NCI-H460 (cell line): ENCODE measurements at regions not wholly inside any gene's neighbourhood (a gene's known extent, or its start where the extent isn't known, plus 50 kb on each side); places are given as distances from the start of the nearest gene placed in this dataset.
A peak's percentile ranks its signal among the peaks of the same experiment; 100 is the strongest.
"Not testable (repeated sequence)": the region's sequence is repeated elsewhere in the genome, so short reads cannot be mapped to it uniquely, and the experiment has no call there.

Experiments
- DNase-seq: peaks from one replicate; pipeline ENCODE4 v3.0.0-alpha.2; 2016; ENCODE audit warnings: low read depth; ENCODE audit errors: extremely low read depth

DNA sequence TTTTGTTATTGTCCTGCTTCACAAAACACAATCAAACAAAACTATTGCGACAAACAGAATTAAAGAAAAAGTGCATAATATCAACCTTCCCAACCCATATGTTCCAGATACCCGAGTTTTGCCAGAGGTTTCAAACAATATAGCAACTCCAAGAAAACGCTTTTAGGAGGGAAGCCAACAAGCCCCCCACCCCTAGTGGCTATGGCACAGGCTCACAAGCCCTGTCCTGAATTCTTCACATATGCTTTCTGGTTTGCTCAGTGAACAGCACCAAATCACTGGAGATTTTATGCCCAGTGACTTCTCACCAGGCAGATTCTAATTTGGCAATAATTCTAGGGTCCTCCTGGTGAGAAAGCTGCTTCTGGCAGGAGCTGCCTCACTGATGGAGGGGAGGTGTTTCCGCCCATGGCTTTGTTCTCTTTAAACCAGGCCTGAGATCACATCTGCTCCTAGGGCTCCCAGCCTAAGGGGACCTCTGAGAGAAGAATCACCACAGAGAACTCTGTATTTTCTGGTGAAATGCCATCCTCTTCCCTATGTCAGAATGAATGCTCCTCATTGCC lies 1982.4 kb downstream of the EFNA5 start:
- no peak for DNase-seq

DNA sequence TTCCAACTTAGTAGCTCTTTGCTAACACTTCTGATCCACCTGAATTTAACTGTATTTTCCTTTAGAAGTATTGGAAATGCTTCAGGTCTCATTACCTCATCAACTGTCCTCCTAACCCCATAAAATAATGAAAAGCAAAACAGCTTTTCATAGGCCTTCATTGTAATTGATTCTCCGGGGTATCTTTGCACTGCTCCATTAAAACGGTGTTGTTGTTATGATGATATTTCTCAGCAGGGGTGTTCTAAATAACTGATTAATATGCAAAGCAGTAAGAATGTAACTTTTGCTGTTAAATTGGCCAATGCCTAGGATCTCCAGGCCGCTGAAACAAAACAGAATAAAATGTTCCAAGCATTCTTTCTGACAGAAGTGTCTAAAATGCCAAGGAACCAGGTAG lies 1983.2 kb downstream of the EFNA5 start:
- no peak for DNase-seq

DNA sequence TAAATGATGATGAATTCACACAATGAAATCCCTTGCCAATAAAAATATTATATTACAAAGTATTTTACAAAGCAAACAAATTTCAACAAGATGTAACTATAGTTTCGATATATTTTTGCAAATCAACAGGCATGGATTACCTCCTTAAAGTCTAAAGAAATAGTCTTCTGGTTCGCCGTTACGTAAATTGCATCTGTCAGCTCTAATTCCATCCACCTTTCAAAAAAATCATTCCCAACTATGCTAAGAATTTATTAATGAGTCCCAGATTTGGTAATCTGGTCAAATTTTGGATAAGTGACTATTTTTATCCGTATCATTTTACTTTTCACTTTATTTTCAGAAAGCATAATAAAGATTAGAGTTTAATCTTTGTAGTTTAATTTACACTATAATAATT lies 1984.9 kb downstream of the EFNA5 start:
- DNase-seq, result no peak

DNA sequence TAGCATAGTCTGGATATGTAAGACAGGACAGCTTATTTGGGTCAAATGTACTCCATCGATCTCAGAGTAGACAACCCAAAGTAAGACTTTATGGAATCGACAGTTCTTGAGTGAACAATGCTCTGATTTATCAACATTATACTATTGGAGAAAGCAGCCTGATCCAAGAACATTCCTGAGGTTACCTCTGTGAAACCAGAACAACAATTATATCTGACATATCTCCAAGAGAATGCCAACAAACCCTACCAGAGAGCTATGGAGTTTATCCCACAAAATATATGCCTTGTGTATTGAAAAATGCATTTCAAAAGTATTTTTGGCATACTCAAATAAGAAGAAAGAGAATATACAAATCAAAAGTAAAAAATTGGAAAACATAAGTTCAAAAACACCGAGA lies 1985.9 kb downstream of the EFNA5 start:
- no peak for DNase-seq

DNA sequence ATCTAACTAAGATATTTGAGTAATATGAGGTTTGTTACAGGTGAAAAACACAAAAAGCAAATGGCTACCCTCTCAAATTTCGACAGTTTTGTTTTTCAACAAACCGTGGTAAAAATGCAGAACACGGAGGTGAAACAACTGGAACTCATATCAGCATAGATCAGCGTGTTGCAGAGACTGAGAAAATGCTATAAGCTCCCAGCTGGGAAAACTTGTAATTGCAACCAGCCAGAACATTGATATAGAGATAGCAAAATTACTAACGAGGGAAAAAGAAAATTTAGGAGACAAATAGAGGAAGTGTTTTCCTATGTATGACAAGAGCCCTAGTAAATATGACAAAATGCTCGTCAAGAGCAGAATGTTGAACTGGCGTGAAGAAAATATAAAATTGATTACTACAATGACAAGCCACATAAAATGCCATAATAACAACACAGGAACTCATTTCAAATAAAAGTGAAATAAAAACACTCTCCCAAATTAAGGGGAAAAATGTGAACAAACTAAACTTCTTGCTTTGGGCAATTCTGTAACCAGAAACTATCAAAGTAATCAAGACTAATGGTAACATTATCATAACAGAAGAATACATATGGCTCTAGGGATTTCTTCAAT lies 1989.8 kb downstream of the EFNA5 start:
- DNase-seq, result no peak

DNA sequence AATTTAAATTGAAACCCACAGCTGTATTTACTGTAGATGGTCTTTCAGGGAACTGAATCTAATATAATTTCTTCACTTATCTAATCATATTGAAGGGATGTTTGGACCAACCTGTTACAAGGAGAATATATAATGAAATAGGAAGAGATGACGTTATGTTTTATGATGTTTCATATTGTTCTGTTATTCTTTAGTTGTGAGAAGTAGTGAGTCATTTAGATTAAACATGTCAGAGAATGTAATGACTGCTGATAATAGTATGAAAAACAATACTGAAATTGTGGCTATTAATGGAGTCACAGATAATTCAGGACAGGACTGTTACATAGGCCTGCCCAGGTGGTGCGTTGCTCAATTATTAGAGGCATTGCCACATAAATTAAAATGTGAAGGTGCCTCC lies 1993.4 kb downstream of the EFNA5 start:
- DNase-seq, result no peak

DNA sequence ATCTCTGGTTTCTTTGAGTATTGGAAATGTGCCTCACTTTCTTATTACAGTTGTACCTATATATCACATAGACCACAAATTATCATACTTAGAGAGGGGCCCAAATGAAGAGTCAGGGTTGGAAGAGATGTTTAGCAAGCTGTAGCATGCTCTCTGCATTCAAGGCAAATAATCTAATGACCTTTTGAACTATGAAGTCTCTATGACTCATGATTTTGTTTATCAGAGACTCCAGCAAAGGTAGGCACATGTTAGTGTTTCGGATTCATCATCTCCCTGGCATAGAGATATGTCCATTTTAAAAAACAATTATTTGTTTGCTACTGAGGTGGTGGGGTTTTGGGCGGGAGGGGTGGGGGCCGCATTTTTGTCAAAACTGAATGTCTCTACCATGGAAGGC lies 2000.1 kb downstream of the EFNA5 start:
- DNase-seq, result no peak

DNA sequence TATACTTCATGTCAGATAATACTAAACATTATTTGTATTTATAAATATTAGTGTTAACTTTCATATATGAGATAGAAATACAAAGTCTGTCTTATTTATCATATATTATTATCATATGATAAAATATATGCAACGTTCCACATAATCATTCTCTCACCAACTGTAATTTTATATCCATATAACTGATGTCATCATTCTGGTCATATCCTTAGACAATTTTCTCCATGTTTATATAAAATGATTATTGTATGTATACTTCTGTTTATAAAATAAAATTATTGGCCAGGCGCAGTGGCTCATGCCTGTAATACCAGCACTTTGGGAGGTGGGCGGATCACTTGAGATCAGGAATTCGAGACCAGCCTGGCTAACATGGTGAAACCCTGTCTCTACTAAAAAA lies 2007.1 kb downstream of the EFNA5 start:
- no peak for DNase-seq

DNA sequence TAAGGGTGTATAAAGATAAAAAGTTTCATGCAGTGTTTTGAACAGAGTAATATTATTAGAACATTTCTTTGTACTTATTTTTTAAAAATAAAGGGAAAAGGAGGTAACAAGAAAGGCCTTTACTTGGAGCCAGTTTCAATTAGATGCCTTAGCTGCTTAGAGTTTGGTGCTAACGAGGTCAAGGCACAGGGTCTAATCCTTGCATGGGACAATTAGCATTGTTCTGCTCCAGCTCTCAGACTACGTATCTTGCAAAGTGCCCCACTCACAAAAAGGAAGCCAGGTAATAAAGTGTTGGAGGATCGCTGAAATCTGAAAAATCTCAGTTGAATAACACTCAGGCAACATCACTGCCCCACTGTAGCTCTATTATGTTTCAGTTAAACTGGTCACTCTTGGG lies 2011.3 kb downstream of the EFNA5 start:
- DNase-seq, result no peak

DNA sequence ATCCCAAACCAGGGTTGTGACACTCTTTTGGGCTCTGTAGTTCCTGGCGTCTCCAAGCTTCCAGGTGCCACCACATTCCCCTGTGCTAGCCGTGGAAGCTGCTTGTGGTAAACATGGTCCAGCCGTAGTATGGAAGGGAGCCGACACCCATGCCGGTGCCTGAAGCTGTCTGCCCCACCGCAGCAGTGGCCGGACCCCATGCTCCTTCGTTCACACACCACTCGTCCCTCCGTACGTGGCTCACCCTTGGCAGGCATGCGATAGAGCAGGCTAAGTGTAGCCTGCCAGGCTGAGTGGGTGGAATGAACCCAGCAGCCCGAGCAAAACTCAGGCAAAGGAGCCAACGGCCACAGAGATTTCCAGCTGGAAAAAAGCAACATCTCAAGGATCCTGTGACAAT lies 2030.4 kb downstream of the EFNA5 start:
- DNase-seq, result no peak

DNA sequence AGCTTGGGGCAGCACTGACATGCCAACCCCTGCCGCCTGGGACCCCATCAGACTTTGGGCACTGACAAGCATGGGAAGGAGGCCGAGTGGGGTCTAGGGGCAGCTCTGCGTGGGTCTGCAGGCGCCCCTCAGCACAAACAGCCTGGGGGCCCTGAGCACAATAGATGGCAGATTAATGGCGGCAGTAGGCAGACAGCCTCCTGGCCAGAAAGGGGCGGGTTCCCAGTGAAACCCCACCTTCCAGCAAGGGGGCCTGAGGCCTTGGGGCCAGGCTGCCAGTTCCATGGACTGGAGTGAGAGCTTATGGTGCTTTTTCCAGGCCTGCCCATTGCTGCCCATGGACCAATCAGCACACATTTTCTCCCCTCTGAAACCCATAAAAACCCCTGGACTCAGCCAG lies 2031.2 kb downstream of the EFNA5 start:
- no peak for DNase-seq

DNA sequence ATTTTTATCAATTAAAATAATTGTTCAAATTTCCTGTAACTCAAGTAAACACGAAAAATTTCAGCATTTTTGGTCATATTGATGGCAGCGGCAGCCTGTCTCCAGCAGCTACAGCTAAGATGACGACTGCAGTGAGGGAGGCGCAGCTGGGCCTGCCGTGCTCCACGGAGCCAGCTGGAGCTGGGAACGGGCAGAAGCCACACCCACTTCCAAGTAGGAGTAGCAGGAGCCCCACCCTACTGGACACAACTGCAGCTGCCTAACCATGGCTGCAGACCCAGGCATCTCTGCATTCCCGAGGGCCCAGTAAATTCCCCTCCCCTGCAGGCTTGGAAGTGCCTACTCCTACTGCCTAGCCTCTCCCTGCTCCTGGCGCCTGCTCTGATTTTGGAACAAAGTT lies 2031.7 kb downstream of the EFNA5 start:
- DNase-seq, result no peak

DNA sequence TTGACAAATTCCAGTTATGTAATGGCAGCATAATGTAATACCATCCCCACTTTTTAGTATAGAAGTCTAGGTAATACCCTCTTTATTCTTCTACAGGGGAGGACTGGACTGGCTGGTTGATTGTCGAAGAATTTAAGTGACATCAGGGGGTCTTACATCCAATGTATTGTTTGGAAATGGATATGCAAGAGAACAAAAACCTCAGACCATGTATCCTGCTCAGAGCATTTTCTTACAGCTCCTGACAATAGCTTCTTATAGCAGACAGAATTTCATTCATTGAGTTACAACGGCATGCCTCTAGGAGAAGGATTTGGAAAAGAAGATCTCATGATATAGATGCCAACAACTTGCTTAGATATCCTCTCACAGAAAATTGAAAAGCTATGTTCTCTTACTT lies 2032.3 kb downstream of the EFNA5 start:
- no peak for DNase-seq

DNA sequence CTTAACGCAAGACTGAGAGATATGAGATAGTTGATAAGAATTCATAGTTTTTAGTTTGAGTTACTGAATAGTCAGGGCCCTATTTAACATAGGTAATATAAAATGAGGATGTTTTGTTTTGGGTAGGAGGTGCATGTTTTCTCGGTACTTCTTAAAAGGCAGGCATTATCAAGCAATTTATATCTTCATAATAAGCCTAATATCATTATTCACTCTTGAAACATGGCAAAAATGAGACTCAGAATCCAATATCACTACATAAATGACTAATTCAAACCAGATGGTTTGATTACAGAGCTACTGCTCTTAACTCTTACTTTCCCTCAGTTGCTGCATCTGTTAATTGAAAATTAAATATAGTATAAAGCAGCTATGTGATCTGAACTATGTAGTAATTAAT lies 2038.7 kb downstream of the EFNA5 start:
- DNase-seq, result no peak

DNA sequence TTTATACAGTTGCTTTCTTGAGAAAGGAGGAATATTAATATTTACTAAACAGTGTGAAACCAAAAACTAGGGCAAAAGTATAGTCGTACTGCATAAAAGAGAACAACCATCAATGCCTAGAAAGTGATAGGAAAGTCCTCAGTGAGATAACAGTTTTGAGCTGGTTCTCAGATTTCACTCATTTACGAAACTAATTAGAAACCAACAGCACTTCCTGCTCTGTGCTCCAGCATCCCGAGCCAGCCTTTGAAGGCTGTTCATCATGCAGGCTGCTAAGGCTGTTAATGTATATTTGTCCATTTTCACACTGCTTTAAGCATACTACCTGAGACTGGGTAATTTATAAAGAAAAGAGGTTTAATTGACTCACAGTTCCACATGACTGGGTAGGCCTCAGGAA lies 2039.9 kb downstream of the EFNA5 start:
- no peak for DNase-seq

DNA sequence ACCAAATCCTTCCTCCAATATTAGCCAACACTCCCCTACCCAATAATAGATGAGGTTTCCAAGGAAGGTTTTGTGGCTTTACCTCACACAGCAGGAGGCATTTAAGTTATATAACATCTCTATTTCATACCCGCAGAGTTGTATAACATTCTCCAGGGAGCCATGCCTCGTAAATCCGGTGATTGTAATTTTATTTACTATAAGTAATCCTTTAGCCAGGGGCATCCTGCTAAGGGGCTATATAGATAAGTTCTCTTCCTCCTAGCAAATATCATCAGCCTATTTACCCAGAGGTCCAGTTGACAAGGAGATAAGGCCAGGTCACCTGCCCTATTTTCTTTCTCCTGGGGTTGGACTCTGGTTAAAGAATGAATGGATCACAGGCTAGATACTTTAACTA lies 2051.0 kb downstream of the EFNA5 start:
- no peak for DNase-seq

DNA sequence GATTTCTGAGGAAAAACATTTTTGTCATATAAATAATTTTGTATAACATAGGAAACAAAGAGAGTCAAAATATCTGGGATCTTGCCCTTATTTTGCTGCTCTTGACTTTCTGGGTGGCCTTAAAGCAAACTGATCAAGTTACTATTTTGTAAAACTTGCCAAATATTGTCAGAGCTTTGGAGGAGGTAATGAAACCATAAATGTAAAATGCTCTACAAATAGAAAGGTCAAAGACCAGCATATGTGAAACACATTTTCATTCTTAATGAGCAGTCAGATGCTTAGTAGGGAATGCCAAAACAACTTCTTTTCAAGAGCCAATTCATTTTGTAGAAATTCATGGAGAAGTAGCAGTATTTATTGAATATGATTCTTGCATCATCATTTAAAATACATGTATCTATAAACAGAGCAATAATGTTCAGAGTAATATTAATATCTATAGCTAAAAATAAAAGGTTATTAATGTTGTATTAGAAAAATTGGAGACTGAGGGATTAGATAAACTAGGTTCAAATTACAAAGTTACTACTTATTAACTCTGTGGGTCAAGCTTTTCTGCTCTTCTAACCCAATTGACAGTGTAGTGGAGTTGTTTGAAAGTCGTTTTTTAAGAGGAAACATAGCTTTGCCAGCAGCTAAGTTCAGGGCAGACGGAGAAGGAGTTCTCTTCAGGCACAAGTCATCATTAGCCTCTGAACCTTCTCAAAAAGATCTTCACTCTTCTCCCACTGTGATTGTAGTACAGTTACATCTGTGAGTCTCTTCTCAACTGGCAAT lies 2053.1 kb downstream of the EFNA5 start:
- no peak for DNase-seq

DNA sequence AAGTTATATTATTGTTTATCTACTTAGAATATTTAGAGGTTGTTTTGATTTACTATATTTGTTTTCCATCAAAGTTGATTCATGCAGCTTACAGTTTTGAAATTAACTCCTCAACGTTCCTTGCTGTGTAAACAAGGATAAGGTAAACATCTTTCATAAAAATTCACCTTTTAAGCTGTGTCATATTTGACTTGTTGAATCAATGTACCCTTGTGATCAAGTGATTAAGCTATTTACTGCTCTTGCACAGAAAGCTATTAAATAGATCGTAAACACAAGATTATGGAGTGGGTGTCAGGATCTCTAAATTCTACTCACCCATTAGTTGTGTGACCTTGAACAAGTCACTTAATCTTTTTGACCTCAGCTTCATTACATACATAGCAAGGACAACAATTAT lies 2054.0 kb upstream of the NUDT12 start:
- DNase-seq, result no peak

DNA sequence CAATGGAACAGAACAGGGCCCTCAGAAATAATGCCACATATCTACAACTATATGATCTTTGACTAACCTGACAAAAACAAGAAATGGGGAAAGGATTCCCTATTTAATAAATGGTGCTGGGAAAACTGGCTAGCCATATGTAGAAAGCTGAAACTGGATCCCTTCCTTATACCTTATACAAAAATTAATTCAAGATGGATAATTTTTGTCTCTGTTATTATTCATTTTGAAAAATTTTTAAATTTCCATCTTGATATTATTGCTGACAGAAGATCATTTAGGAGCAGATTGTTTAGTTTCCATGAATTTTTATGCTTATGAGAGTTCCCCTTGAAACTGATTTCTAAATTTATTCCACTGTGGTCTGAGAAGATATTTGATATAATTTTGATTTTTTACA lies 2039.8 kb upstream of the NUDT12 start:
- not testable (repeated sequence) for DNase-seq

DNA sequence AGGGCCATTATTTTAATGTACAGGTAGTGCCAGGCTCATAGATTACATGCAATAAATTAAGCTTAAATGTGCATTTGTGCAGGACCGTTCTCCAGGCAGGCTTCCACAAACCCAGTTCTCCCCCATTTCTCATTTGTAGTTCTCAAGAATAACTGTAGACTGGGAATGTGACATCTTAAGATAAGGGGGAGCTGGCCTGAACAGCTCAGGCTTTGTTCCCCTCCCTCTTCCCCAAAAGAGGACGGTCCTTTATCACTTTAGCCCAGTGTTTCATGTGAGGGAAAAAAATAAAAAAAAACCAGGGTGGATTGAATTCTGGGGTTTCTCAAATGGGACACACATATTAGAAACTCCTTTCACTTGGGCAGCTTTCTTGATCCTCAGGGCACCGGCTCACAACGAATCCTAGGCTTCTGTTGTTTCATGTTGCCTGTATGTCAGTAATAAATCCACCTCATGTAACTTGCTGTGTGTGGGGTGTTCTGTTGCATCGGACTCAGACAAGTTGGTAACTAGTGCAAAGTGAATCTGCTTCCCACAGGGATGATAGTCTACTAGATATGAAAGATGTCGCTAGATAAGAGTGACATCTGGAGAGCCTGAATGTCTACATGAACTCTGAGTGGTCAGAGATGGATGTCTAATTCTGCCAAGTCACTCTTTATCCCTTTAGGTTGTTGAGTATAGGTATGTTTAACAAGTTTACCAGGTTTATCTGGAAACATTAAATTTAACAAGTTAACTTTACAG lies 2030.6 kb upstream of the NUDT12 start:
- no peak for DNase-seq

DNA sequence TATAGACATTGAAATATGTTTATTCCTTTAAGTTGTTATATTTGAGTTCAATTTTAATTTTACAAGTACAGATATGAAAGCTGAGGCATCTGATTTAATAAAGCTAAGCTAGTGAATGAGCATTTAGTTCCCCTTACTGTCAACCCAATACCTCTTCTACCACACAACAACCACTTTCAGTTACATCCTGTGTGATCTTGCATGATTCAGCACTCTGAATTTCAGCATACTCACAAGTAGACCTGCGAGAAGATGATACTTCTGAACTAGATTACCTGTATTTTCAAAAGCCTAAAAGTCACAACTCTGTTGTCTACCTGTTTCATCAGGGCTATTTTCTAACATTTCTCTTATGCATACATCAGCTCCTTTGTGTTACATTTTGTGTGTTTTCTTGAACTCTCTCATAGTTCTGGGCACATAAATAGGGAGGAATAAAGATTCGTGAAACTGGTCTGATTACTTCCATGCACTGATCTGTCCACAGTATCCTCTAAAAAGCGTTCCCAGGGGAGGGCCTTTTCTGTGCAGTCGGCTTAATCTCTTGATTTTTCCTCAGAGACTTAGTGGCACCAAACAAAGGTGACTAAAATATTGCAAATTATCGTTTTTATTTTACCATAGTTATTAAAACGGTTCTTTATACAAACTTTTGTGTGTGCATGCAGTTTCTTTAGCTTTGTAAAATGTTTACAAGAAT lies 2025.5 kb upstream of the NUDT12 start:
- DNase-seq, result peak; percentile 60
